Thyroid gland (tissue), 4 donors: ENCODE measurements at regions not wholly inside any gene's neighbourhood (a gene's known extent, or its start where the extent isn't known, plus 50 kb on each side); places are given as distances from the start of the nearest gene placed in this dataset.

ENCODE experiments used
- CTCF ChIP-seq, 6 experiments: fragments of 200-600 bp in 3 of 6; fragments of 450-650 bp in 3 of 6; sonication (generic) in 3 of 6; IDR thresholded peaks; one replicate each; pipeline ENCODE4 v1.5.1; 2016 to 2019; ENCODE audit warnings: antibody characterized with exemption in 6 of 6, mild to moderate bottlenecking in 2 of 6, inconsistent platforms in 1 of 6, moderate library complexity in 1 of 6
- POLR2A ChIP-seq, 2 donors: fragments of 450-650 bp; IDR thresholded peaks; one replicate each; pipeline ENCODE4 v1.6.1; 2017; ENCODE audit warnings: antibody characterized with exemption in 2 of 2, mild to moderate bottlenecking in 2 of 2, moderate library complexity in 1 of 2

GRCh38 chr6:166104872-166105271, 62.8 kb downstream of the TBXT start:
- TF ChIP-seq CTCF (IDR thresholded peaks at IDR 0.05) (no peak), POLR2A (IDR thresholded peaks at IDR 0.05) (no peak)
